Neural crest cell (in vitro differentiated cells): ENCODE measurements at regions not wholly inside any gene's neighbourhood (a gene's known extent, or its start where the extent isn't known, plus 50 kb on each side); places are given as distances from the start of the nearest gene placed in this dataset.

Experiments
- DNase-seq: peaks from one replicate; pipeline ENCODE4 v3.0.0; 2021; ENCODE audit warnings: low read depth, mixed read lengths, low spot score
- H3K27ac Mint-ChIP-seq: one replicate; pipeline ENCODE4 v1.8.0; 2021; ENCODE audit warnings: mild to moderate bottlenecking, mixed read lengths; ENCODE audit not compliant: unreplicated experiment
- H3K27me3 Mint-ChIP-seq: 2 replicates; pipeline ENCODE4 v1.8.0; 2021; ENCODE audit warnings: low read depth, mild to moderate bottlenecking, mixed read lengths
- H3K36me3 Mint-ChIP-seq: 2 replicates; pipeline ENCODE4 v1.8.0; 2021; ENCODE audit warnings: low read depth, mild to moderate bottlenecking, mixed read lengths
- H3K4me1 Mint-ChIP-seq: 2 replicates; pipeline ENCODE4 v1.8.0; 2021; ENCODE audit warnings: mixed read lengths
- H3K4me3 Mint-ChIP-seq: one replicate; pipeline ENCODE4 v1.8.0; 2021; ENCODE audit warnings: mild to moderate bottlenecking, mixed read lengths
- H3K9me3 Mint-ChIP-seq: 2 replicates; pipeline ENCODE4 v1.8.0; 2021; ENCODE audit warnings: mixed read lengths
- TF ChIP-seq, protein P1 (sequence below): fragments of 200-600 bp; sonication (generic); conservative IDR thresholded peaks from 2 replicates; pipeline ENCODE4 v1.5.0; 2021; ENCODE audit warnings: antibody characterized with exemption, mild to moderate bottlenecking

DNA sequence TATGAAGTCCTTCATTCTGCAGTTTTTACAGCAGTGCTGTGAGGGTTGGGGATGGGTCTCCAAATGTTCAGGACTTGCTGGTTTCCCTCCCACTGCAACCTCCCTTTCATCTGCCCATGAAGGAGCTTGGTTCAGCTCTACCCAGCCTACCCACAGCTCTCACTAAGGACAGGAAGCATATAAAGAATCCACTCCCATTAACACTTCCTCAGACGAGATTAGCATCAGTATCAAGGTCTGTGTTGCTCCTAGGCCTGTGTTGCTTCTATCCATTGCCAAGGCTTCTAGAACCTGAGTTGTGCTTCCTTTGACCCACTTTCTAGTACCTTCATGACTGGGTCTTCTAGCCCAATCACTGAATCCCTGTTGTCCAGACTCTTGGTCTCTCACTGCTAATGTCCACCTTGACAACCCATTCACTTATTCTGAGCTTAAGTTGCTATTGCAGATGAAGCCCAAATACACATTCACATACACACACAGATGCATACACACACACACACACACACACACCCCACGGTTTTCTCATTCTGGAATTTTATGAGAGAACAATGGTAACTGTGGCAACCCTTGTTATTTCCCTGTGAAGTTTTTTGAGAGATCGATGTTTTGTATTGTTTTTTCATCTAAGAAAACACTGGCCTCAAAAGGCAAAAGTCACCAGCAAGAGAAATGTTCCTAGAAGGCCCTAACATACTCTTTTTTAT, 248.1 kb downstream of the MTERF1 start:
- Mint-ChIP-seq H3K4me3 (no peak overlapping the region), H3K27ac (peak overlapping the region; percentile 64)

DNA sequence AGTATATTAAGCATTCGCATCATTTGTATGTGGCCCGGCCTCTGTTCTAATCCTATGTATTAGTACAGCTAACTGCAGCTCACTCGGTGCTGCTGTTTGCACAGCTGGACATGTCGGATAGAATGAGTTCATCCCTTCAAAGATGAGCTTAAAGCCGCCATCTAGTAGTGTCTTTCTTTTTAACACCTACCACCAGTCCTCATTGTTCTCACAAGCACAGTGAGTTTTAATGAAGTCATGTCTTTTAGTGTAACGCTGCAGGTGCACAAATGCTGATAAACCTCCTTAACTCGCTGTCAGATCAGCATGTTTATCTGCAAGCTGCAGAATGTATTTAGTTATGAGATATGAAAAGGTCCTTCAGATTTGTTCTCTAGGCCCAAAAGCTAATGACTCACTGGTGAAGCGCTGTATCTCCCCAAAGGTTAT, 247.5 kb downstream of the MTERF1 start:
- Mint-ChIP-seq H3K27ac (no peak overlapping the region), H3K27me3 (no peaks in the 10 kb centered on the region), H3K36me3 (no peaks in the 10 kb centered on the region), H3K4me1 (peaks cover 19% of the 10 kb centered on the region), H3K4me3 (no peak overlapping the region), H3K9me3 (peaks cover 4% of the 10 kb centered on the region)
- TF ChIP-seq, protein P1, sequence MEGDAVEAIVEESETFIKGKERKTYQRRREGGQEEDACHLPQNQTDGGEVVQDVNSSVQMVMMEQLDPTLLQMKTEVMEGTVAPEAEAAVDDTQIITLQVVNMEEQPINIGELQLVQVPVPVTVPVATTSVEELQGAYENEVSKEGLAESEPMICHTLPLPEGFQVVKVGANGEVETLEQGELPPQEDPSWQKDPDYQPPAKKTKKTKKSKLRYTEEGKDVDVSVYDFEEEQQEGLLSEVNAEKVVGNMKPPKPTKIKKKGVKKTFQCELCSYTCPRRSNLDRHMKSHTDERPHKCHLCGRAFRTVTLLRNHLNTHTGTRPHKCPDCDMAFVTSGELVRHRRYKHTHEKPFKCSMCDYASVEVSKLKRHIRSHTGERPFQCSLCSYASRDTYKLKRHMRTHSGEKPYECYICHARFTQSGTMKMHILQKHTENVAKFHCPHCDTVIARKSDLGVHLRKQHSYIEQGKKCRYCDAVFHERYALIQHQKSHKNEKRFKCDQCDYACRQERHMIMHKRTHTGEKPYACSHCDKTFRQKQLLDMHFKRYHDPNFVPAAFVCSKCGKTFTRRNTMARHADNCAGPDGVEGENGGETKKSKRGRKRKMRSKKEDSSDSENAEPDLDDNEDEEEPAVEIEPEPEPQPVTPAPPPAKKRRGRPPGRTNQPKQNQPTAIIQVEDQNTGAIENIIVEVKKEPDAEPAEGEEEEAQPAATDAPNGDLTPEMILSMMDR: no peak
- DNase-seq: no peak

More for the DNA sequence above, 248.1 kb downstream of the MTERF1 start:
- TF ChIP-seq, protein P1: no peak
- Mint-ChIP-seq H3K27me3 (no peaks in the 10 kb centered on the region), H3K36me3 (no peaks in the 10 kb centered on the region), H3K4me1 (peaks cover 19% of the 10 kb centered on the region), H3K9me3 (peaks cover 4% of the 10 kb centered on the region)
- DNase-seq: no peak

DNA sequence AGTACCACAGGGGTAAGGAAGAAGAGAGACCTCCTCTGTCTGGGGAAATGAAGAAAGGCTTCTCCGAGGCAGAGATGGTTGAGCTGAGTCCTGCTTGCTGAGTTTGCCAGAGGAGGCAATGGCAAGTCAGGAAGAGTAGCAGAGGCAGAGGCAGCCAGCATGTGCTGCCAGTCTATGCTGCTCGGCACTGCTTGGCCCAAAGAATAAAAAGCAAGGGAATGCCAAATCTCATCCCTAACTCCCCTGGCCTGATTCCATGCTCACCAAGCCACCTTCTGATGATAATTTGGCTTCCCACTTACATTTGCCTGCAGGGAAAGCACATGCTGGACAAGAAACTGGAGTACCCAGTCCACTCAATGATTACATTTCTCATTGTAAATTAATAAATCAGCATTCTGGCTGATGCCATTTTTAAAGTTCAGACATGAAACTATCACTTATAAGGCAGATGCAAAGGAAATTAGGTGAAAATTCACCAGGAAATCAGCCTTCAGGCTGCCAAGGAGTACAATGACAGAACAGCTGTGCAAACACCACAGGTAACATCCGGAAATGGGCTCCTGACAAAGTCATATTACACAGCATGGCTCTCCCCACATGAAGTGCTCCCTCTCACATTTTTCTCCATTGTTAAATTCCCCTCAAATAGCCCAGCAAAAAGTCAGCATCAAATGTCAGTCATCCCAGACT, 245.9 kb downstream of the MTERF1 start:
- Mint-ChIP-seq H3K4me1 (peaks cover 19% of the 10 kb centered on the region), H3K36me3 (no peaks in the 10 kb centered on the region), H3K27me3 (no peaks in the 10 kb centered on the region), H3K4me3 (no peak overlapping the region), H3K9me3 (peaks cover 4% of the 10 kb centered on the region), H3K27ac (no peak overlapping the region)
- TF ChIP-seq, protein P1: no peak
- no peak for DNase-seq

DNA sequence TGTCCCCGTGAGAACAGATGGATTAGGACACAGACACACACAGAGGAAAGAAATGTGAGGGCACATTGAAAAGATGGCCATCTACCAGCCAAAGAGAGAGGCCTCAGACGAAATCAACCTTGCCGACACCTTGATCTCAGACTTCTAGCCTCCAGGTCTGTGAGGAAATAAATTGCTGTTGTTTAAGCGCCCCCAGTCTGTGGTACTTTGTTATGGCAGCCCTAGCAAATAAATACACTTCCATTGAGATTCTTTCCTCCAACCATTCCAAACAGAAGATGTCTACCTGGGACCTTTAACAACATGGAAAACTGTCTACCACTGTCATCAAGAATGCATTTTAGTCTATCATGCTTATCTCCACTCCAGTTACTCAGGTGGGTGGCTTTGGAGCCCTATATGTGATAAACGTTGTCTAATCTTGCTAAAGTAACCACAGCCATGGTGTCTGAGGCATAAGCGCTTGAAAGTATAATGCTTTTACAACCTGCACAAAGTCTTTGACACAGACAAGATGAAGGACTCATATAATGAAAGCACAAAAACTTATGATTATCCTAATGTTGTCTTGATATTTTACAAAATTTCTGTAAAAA, 244.3 kb downstream of the MTERF1 start:
- DNase-seq: peak; percentile 14
- no peaks in the 10 kb centered on the region for H3K9me3 Mint-ChIP-seq
- H3K4me3 Mint-ChIP-seq: no peak overlapping the region

DNA sequence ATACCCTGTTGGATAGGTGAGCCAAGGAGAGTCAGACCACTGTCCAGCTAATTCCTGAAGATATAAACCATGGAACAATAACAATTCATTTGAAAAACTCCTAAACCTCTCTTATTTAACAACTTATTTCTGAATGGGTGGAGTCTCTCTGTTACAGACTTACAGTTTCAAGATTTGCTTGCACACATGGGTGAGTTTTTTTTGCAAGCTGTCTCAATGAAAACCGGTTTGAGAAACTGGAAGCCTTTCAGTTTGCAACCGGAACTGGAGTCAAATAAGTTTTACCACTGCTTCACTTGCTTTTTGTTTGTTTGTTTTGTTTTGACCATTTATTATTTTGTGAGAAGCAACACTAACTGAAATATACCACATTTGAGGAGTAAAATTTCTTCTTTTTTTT, 243.8 kb downstream of the MTERF1 start:
- no peak for DNase-seq
- TF ChIP-seq, protein P1: no peak
- no peaks in the 10 kb centered on the region for H3K9me3 Mint-ChIP-seq

More for the DNA sequence above, 244.3 kb downstream of the MTERF1 start:
- no peaks in the 10 kb centered on the region for H3K27me3 Mint-ChIP-seq
- TF ChIP-seq, protein P1: peak; percentile 62
- H3K36me3 Mint-ChIP-seq: no peaks in the 10 kb centered on the region
- H3K27ac Mint-ChIP-seq: no peak overlapping the region
- peaks cover 13% of the 10 kb centered on the region for H3K4me1 Mint-ChIP-seq

More for the DNA sequence above, 243.8 kb downstream of the MTERF1 start:
- Mint-ChIP-seq H3K4me3 (no peak overlapping the region), H3K27ac (no peak overlapping the region), H3K4me1 (peaks cover 13% of the 10 kb centered on the region), H3K36me3 (no peaks in the 10 kb centered on the region), H3K27me3 (no peaks in the 10 kb centered on the region)
